H1 (cell line): ENCODE measurements at regions not wholly inside any gene's neighbourhood (a gene's known extent, or its start where the extent isn't known, plus 50 kb on each side); places are given as distances from the start of the nearest gene placed in this dataset.

Experiments used
- CTCF ChIA-PET: fragments of 300-600 bp; sonication (Branson Sonifier 250); formaldehyde crosslinking; loops from one replicate; lab custom pipeline; 2021; ENCODE audit not compliant: partially characterized antibody; lab: Charles Lee
- POLR2A ChIA-PET: fragments of 300-600 bp; sonication (Branson Sonifier 250); formaldehyde crosslinking; loops from one replicate; lab custom pipeline; 2021; ENCODE audit warnings: inconsistent platforms; ENCODE audit not compliant: partially characterized antibody; lab: Charles Lee
- DNase-seq, 2 experiments: peaks; one replicate each; pipeline versions ENCODE4 v3.0.0 to v3.0.0-alpha.2; 2010 to 2022; ENCODE audit warnings: low spot score in 2 of 2, low read depth in 1 of 2, mixed read lengths in 1 of 2
- FAIRE-seq: peaks from 2 replicates; lab custom pipeline; 2011; peaks lifted over from hg19 to GRCh38; lab: Jason Lieb, UNC
- H2AFZ ChIP-seq: 2 replicates; pipeline ENCODE4 v1.8.1; 2012; ENCODE audit warnings: low read length, inconsistent platforms
- H2AK5ac ChIP-seq: 2 replicates; pipeline ENCODE4 v1.6.1; 2013; ENCODE audit warnings: low read depth, low read length
- H2BK120ac ChIP-seq: replicated peaks from 2 replicates; pipeline ENCODE3; 2013; ENCODE audit warnings: low read depth, low read length, inconsistent platforms
- H2BK12ac ChIP-seq: 2 replicates; pipeline ENCODE4 v1.6.1; 2013; ENCODE audit warnings: low read depth, low read length
- H2BK15ac ChIP-seq: 2 replicates; pipeline ENCODE4 v1.6.1; 2013; ENCODE audit warnings: low read length
- H2BK20ac ChIP-seq: 2 replicates; pipeline ENCODE4 v1.6.1; 2013; ENCODE audit warnings: low read length
- H2BK5ac ChIP-seq: 2 replicates; pipeline ENCODE4 v1.6.1; 2013; ENCODE audit warnings: low read depth, low read length
- H3K14ac ChIP-seq: 2 replicates; pipeline ENCODE4 v1.6.1; 2013; ENCODE audit warnings: inconsistent platforms; ENCODE audit not compliant: insufficient read length
- H3K18ac ChIP-seq: 2 replicates; pipeline ENCODE4 v1.6.1; 2013; ENCODE audit warnings: low read length; ENCODE audit errors: extremely low read depth
- H3K23ac ChIP-seq: 2 replicates; pipeline ENCODE4 v1.6.1; 2013; ENCODE audit warnings: inconsistent platforms; ENCODE audit not compliant: insufficient read length
- H3K23me2 ChIP-seq: 2 replicates; pipeline ENCODE4 v1.6.1; 2013; ENCODE audit warnings: low read depth, low read length
- H3K27ac ChIP-seq: 2 replicates; pipeline ENCODE4 v1.6.1; 2011; ENCODE audit warnings: low read depth, low read length, inconsistent platforms
- H3K27me3 ChIP-seq, 4 experiments: replicated peaks in 1 of 4; 1 replicate in 1 of 4; 2 replicates in 3 of 4; pipeline versions ENCODE4 v1.6.1 to v1.8.1; 2011 to 2013; ENCODE audit warnings: low read length in 3 of 4, mild to moderate bottlenecking in 3 of 4, inconsistent platforms in 2 of 4, mixed read lengths in 2 of 4, moderate library complexity in 1 of 4; ENCODE audit not compliant: control insufficient read depth in 3 of 4, insufficient read depth in 3 of 4; ENCODE audit errors: extremely low read depth in 1 of 4
- H3K36me3 ChIP-seq, 4 experiments: 2 replicates each; pipeline versions ENCODE4 v1.6.1 to v1.8.1; 2011 to 2013; ENCODE audit warnings: mild to moderate bottlenecking in 4 of 4, low read length in 3 of 4, moderate library complexity in 2 of 4, control low read depth in 1 of 4, inconsistent platforms in 1 of 4; ENCODE audit not compliant: insufficient read depth in 4 of 4, control insufficient read depth in 2 of 4
- H3K4ac ChIP-seq: replicated peaks from 2 replicates; pipeline ENCODE3; 2013; ENCODE audit warnings: low read length, low read depth, mixed read lengths, inconsistent platforms; ENCODE audit not compliant: insufficient read length
- H3K4me1 ChIP-seq, 4 experiments: replicated peaks in 1 of 4; 1 replicate in 1 of 4; 2 replicates in 3 of 4; pipeline versions ENCODE4 v1.6.1 to v1.8.1; 2011 to 2013; ENCODE audit warnings: low read length in 3 of 4, inconsistent platforms in 2 of 4, mixed read lengths in 1 of 4; ENCODE audit not compliant: insufficient read depth in 4 of 4, control insufficient read depth in 3 of 4
- H3K4me2 ChIP-seq, 2 experiments: 2 replicates each; pipeline versions ENCODE4 v1.6.1 to v1.8.1; 2011 to 2013; ENCODE audit warnings: low read depth in 2 of 2, low read length in 2 of 2, control low read depth in 1 of 2, inconsistent platforms in 1 of 2, mild to moderate bottlenecking in 1 of 2; ENCODE audit not compliant: insufficient read depth in 1 of 2
- H3K4me3 ChIP-seq, 4 experiments: fragments of 200-600, 300-600 bp in 1 of 4; sonication (generic), shearing (Covaris generic), sonication (Bioruptor Twin) in 1 of 4; 2 replicates each; pipeline versions ENCODE4 v1.5.1 to v1.8.1; 2011 to 2016; ENCODE audit warnings: low read length in 4 of 4, low read depth in 3 of 4, control low read depth in 2 of 4, inconsistent platforms in 2 of 4, mild to moderate bottlenecking in 2 of 4, mixed read lengths in 1 of 4, moderate library complexity in 1 of 4; ENCODE audit not compliant: insufficient read depth in 2 of 4; ENCODE audit errors: extremely low read depth in 1 of 4
- H3K56ac ChIP-seq: replicated peaks from 2 replicates; pipeline ENCODE3; 2013; ENCODE audit warnings: low read depth, mild to moderate bottlenecking, mixed read lengths, low read length, inconsistent platforms; ENCODE audit not compliant: insufficient read length
- H3K79me1 ChIP-seq: 2 replicates; pipeline ENCODE4 v1.6.1; 2013; ENCODE audit warnings: low read depth, low read length, control low read depth
- H3K79me2 ChIP-seq, 2 experiments: 2 replicates each; pipeline versions ENCODE4 v1.6.1 to v1.8.1; 2012 to 2013; ENCODE audit warnings: low read length in 2 of 2, mild to moderate bottlenecking in 2 of 2, inconsistent platforms in 1 of 2; ENCODE audit not compliant: insufficient read depth in 2 of 2, control insufficient read depth in 1 of 2
- H3K9ac ChIP-seq, 4 experiments: replicated peaks in 1 of 4; 1 replicate in 1 of 4; 2 replicates in 3 of 4; pipeline versions ENCODE4 v1.6.1 to v1.8.1; 2011 to 2013; ENCODE audit warnings: low read depth in 3 of 4, low read length in 3 of 4, control low read depth in 2 of 4, mild to moderate bottlenecking in 2 of 4, moderate library complexity in 2 of 4, inconsistent platforms in 1 of 4; ENCODE audit errors: extremely low read depth in 1 of 4
- H3K9me3 ChIP-seq, 2 experiments: 2 replicates each; pipeline versions ENCODE4 v1.6.1 to v1.8.1; 2012 to 2013; ENCODE audit warnings: mild to moderate bottlenecking in 2 of 2, moderate library complexity in 2 of 2, control low read depth in 1 of 2, inconsistent platforms in 1 of 2, low read depth in 1 of 2, low read length in 1 of 2, mixed read lengths in 1 of 2; ENCODE audit not compliant: insufficient read depth in 2 of 2
- H4K20me1 ChIP-seq, 2 experiments: replicated peaks in 1 of 2; 2 replicates each; pipeline versions ENCODE3 to v1.8.1; 2011 to 2013; ENCODE audit warnings: inconsistent platforms in 2 of 2, low read length in 2 of 2, mild to moderate bottlenecking in 1 of 2; ENCODE audit not compliant: insufficient read depth in 2 of 2, control insufficient read depth in 1 of 2
- H4K5ac ChIP-seq: 2 replicates; pipeline ENCODE4 v1.6.1; 2013; ENCODE audit warnings: low read length, low read depth, mixed read lengths, inconsistent platforms; ENCODE audit not compliant: insufficient read length
- H4K8ac ChIP-seq: 2 replicates; pipeline ENCODE4 v1.8.0; 2013; ENCODE audit warnings: mild to moderate bottlenecking, moderate library complexity, low read length, inconsistent platforms; ENCODE audit not compliant: insufficient read depth; ENCODE audit errors: extremely low read depth
- H4K91ac ChIP-seq: replicated peaks from 2 replicates; pipeline ENCODE3; 2013; ENCODE audit warnings: low read length, mixed read lengths, inconsistent platforms; ENCODE audit not compliant: insufficient read length
- BACH1 ChIP-seq: IDR thresholded peaks from 2 replicates; pipeline ENCODE4 v1.6.1; 2012; ENCODE audit warnings: low read length, improper control_type of control experiment
- KDM5A ChIP-seq: fragments of 200-600 bp; IDR thresholded peaks from 2 replicates; pipeline ENCODE4 v1.7.1; 2012; ENCODE audit warnings: mild to moderate bottlenecking, low read length, inconsistent platforms, mixed read lengths
- NRF1 ChIP-seq: IDR thresholded peaks from 2 replicates; pipeline ENCODE4 v1.6.1; 2011; ENCODE audit warnings: mild to moderate bottlenecking, low read depth, low read length, improper control_type of control experiment
- PHF8 ChIP-seq: fragments of 200-600 bp; sonication (generic); conservative IDR thresholded peaks from 2 replicates; pipeline ENCODE4 v1.7.1; 2012; ENCODE audit warnings: low read depth, mild to moderate bottlenecking, inconsistent platforms, low read length, moderate library complexity
- RFX5 ChIP-seq: IDR thresholded peaks from 2 replicates; pipeline ENCODE4 v1.6.1; 2011; ENCODE audit warnings: low read depth, low read length, improper control_type of control experiment, borderline replicate concordance
- YY1 ChIP-seq: IDR thresholded peaks from 2 replicates; pipeline ENCODE4 v1.6.1; 2011; ENCODE audit warnings: low read depth, mild to moderate bottlenecking, low read length
- WGBS, 2 experiments: shearing (Covaris generic) in 1 of 2; methylation state at CpG; one replicate each; pipeline versions ENCODE4 v1.1.6 to v1.1.7; 2013 to 2015; ENCODE audit warnings: low lambda C conversion rate in 2 of 2, mixed read lengths in 2 of 2, inconsistent platforms in 1 of 2, low coverage in 1 of 2, missing lambda C conversion rate in 1 of 2; ENCODE audit not compliant: insufficient replicate concordance in 2 of 2, insufficient coverage in 1 of 2, insufficient read length in 1 of 2; ENCODE audit errors: extremely low coverage in 1 of 2, missing lambda C conversion rate in 1 of 2; 5-methylcytosine and 5-hydroxymethylcytosine counted together

GRCh38 chr4:17339376-17339775 lies 172.5 kb downstream of the QDPR start:
- no peak overlapping the region for H3K4me3 ChIP-seq
- H4K91ac ChIP-seq: no peak overlapping the region
- H2AFZ ChIP-seq: no peak overlapping the region
- ChIA-PET POLR2A (no interaction called here), CTCF (interaction anchor here (0.7 to 3.5 kb wide), 6 partner anchors 11 to 135 kb away, joined by 3 to 10 read pairs (median 3); no protein-coding TSS in a partner anchor)
- no peak overlapping the region for H3K14ac ChIP-seq
- H3K4me2 ChIP-seq: no peak overlapping the region
- no peaks in the 10 kb centered on the region for H4K20me1 ChIP-seq
- H2BK20ac ChIP-seq: no peak overlapping the region
- WGBS, 2 experiments: 91% methylated on average over 2 of the region's 2 CpGs; no CpG with 5 or more reads in 1 of the 2 experiments
- no peak overlapping the region for H2AK5ac ChIP-seq
- H4K8ac ChIP-seq: no peak overlapping the region
- no peak overlapping the region for H2BK120ac ChIP-seq
- no peaks in the 10 kb centered on the region for H3K23me2 ChIP-seq
- H3K4me1 ChIP-seq: peaks cover 0 to 2% (median 0%) of the 10 kb centered on the region in 4 experiments; a peak in 1 of 7 replicates
- H3K9ac ChIP-seq: no peak overlapping the region
- no peak for TF ChIP-seq NRF1
- TF ChIP-seq YY1: no peak
- TF ChIP-seq BACH1: no peak
- TF ChIP-seq RFX5: no peak
- TF ChIP-seq PHF8: no peak
- no peak for TF ChIP-seq KDM5A
- no peak overlapping the region for H2BK5ac ChIP-seq
- H4K5ac ChIP-seq: no peak overlapping the region
- no peak overlapping the region for H3K27ac ChIP-seq
- no peak for FAIRE-seq
- no peak overlapping the region for H2BK15ac ChIP-seq
- no peak overlapping the region for H3K18ac ChIP-seq
- H3K36me3 ChIP-seq: no peaks in the 10 kb centered on the region
- H3K56ac ChIP-seq: no peak overlapping the region
- no peak for DNase-seq
- H2BK12ac ChIP-seq: no peak overlapping the region
- no peaks in the 10 kb centered on the region for H3K79me1 ChIP-seq
- H3K27me3 ChIP-seq: no peaks in the 10 kb centered on the region
- no peaks in the 10 kb centered on the region for H3K79me2 ChIP-seq
- H3K9me3 ChIP-seq: no peaks in the 10 kb centered on the region
- H3K23ac ChIP-seq: no peak overlapping the region
- H3K4ac ChIP-seq: no peak overlapping the region
